Type B pancreatic cell (in vitro differentiated cells): ENCODE measurements at regions not wholly inside any gene's neighbourhood (a gene's known extent, or its start where the extent isn't known, plus 50 kb on each side); places are given as distances from the start of the nearest gene placed in this dataset.
A peak's percentile ranks its signal among the peaks of the same experiment; 100 is the strongest.

Experiments used
- DNase-seq: peaks from one replicate; pipeline ENCODE4 v3.0.0; 2021; ENCODE audit warnings: mixed read lengths; ENCODE audit not compliant: unreplicated experiment; ENCODE audit errors: extremely low spot score
- H3K27ac Mint-ChIP-seq: 2 replicates; pipeline ENCODE4 v1.8.0; 2021; ENCODE audit warnings: mild to moderate bottlenecking, mixed read lengths
- H3K27me3 Mint-ChIP-seq: 2 replicates; pipeline ENCODE4 v1.8.0; 2021; ENCODE audit warnings: mixed read lengths
- H3K36me3 Mint-ChIP-seq: 2 replicates; pipeline ENCODE4 v1.8.0; 2021; ENCODE audit warnings: mixed read lengths
- H3K4me1 Mint-ChIP-seq: one replicate; pipeline ENCODE4 v1.8.0; 2021; ENCODE audit warnings: mixed read lengths; ENCODE audit not compliant: unreplicated experiment
- H3K4me3 Mint-ChIP-seq: 2 replicates; pipeline ENCODE4 v1.8.0; 2021; ENCODE audit warnings: mild to moderate bottlenecking, mixed read lengths
- H3K9me3 Mint-ChIP-seq: 2 replicates; pipeline ENCODE4 v1.8.0; 2021; ENCODE audit warnings: mixed read lengths
- TF ChIP-seq, protein P1 (sequence below): fragments of 200-600 bp; sonication (generic); conservative IDR thresholded peaks from 2 replicates; pipeline ENCODE4 v1.5.0; 2021; ENCODE audit warnings: antibody characterized with exemption, mild to moderate bottlenecking

DNA sequence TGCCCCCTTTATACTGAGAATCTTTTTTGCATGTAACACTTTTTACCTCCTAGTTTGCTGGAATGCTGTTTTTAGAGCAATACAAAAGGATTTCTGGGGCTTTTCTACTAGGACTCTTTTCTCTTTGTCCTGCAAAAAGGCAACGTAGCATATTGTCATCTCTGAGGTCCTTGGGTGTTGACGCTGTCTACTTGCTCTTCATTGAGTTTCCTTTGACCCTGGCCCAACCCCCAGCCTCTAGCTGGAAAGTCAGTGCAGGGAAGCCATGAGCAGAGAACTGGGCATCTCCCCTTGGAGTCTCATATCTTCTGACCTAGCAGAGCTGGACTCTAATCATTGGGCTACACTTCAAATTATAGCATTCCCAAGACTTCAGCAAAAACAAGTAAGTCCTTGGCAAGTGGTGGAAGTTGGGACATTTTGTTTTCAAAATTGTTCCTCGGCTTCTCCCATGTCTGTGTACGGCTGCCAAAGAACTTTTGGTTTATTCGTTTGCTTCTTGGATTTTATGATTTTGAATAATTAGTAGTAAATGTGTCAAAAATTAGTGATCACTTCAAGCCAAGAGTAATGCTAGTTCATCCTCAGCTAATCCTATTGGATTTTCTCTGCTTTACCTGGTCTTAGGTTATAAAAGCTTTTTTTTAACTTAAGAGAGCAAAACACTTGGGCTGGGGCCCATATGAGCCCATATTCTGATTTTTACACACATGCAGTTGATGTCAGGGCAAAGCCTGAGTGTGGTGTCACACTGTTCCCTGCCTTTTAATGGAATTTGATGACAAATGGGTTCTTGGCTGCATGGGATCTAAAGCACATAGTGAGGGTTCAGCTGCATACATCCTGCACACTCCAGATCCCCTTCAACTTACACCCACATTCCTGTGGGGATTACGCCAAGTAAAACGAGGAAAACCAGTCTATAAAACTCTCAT is 419.5 kb upstream of the C2CD4B start:
- no peak for DNase-seq
- TF ChIP-seq, protein P1, sequence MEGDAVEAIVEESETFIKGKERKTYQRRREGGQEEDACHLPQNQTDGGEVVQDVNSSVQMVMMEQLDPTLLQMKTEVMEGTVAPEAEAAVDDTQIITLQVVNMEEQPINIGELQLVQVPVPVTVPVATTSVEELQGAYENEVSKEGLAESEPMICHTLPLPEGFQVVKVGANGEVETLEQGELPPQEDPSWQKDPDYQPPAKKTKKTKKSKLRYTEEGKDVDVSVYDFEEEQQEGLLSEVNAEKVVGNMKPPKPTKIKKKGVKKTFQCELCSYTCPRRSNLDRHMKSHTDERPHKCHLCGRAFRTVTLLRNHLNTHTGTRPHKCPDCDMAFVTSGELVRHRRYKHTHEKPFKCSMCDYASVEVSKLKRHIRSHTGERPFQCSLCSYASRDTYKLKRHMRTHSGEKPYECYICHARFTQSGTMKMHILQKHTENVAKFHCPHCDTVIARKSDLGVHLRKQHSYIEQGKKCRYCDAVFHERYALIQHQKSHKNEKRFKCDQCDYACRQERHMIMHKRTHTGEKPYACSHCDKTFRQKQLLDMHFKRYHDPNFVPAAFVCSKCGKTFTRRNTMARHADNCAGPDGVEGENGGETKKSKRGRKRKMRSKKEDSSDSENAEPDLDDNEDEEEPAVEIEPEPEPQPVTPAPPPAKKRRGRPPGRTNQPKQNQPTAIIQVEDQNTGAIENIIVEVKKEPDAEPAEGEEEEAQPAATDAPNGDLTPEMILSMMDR = no peak
- no peak overlapping the region for H3K4me3 Mint-ChIP-seq
- peaks cover 5% of the 10 kb centered on the region for H3K36me3 Mint-ChIP-seq
- peaks cover 11% of the 10 kb centered on the region for H3K4me1 Mint-ChIP-seq
- no peaks in the 10 kb centered on the region for H3K9me3 Mint-ChIP-seq
- H3K27ac Mint-ChIP-seq = no peak overlapping the region
- no peaks in the 10 kb centered on the region for H3K27me3 Mint-ChIP-seq

GRCh38 chr15:62588938-62589670 is 424.0 kb upstream of the C2CD4B start:
- H3K4me1 Mint-ChIP-seq = peaks cover 26% of the 10 kb centered on the region
- TF ChIP-seq, protein P1 = no peak
- H3K9me3 Mint-ChIP-seq = no peaks in the 10 kb centered on the region
- no peak for DNase-seq
- H3K27ac Mint-ChIP-seq = no peak overlapping the region
- no peaks in the 10 kb centered on the region for H3K27me3 Mint-ChIP-seq
- no peak overlapping the region for H3K4me3 Mint-ChIP-seq
- H3K36me3 Mint-ChIP-seq = peaks cover 9% of the 10 kb centered on the region

- Mint-ChIP-seq H3K27ac (peak overlapping the region; percentile 16), H3K9me3 (no peaks in the 10 kb centered on the region), H3K36me3 (peaks cover 18% of the 10 kb centered on the region), H3K4me3 (peak overlapping the region; percentile 61), H3K27me3 (no peaks in the 10 kb centered on the region), H3K4me1 (peaks cover 22% of the 10 kb centered on the region)
- DNase-seq = no peak
- TF ChIP-seq, protein P1 = no peak
These were observed 427.1 kb upstream of the C2CD4B start for GRCh38 chr15:62591842-62592838.

- TF ChIP-seq, protein P1 = no peak
- no peak for DNase-seq
- peaks cover 18% of the 10 kb centered on the region for H3K36me3 Mint-ChIP-seq
- peak overlapping the region; percentile 16 for H3K27ac Mint-ChIP-seq
- H3K4me3 Mint-ChIP-seq = no peak overlapping the region
- peaks cover 22% of the 10 kb centered on the region for H3K4me1 Mint-ChIP-seq
- no peaks in the 10 kb centered on the region for H3K9me3 Mint-ChIP-seq
- no peaks in the 10 kb centered on the region for H3K27me3 Mint-ChIP-seq
These were observed 427.8 kb upstream of the C2CD4B start for GRCh38 chr15:62592920-62593319.
